NCI-H446 treated with DMSO at 0.1 percent for 48 hours (cell line): ENCODE measurements at regions not wholly inside any gene's neighbourhood (a gene's known extent, or its start where the extent isn't known, plus 50 kb on each side); places are given as distances from the start of the nearest gene placed in this dataset.

Experiments
- DNase-seq: peaks from one replicate; lab custom pipeline; 2025; lab: John Stamatoyannopoulos, UW

- no peak for DNase-seq
Observed at GRCh38 chr11:128190312-128190711, 397.0 kb downstream of the ETS1 start.

- no peak for DNase-seq
Observed at GRCh38 chr11:128189823-128190222, 397.5 kb downstream of the ETS1 start.

DNA sequence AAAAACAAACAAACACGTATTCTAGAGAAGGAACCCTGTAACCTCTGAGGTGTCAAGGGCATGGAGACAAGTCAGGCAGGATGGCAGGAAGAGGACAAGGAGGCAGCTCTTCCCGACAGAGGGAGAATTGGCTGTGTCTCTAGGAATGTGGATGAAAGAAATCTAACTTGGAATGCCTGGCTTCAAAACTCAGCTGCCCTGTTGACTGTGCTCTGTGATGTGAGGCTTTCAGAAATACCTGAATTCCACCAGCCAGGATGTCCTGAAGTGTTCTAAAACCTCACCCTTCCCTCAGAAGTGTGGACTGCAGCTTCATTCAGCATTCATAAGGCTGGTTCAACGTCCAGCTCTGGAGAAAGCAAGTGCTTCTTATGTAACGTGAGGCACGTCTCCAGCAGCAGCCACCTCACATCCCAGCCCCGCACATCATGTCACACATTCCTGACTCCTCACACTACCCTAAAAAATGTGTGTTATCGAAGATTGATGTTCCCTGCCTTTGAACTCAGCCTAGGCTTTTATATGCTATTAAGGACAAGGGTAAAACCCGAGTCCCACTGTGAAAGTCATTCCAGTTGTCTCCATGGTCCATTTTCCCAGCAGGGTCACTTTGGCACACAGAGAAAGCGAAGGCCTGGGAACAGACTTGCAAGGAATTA lies 398.9 kb downstream of the ETS1 start:
- no peak for DNase-seq

DNA sequence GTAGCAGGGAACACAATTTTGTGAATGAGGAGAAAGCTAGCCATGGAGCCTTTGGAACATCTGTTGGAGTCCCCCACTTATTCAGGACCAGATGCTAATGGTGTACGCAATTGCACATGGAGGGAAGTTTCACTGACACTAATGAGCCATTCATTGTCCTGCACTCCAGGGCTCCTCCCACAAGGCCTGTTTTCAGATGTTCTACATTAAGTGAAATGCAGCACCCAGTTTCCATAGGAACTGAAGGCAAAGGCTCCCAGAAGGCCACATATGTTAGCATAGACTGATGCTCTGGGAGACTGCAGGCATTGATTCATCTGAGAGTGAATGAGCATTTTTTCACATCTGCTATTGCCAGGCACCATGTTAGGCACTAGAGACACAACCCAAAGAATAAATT lies 399.5 kb downstream of the ETS1 start:
- no peak for DNase-seq

DNA sequence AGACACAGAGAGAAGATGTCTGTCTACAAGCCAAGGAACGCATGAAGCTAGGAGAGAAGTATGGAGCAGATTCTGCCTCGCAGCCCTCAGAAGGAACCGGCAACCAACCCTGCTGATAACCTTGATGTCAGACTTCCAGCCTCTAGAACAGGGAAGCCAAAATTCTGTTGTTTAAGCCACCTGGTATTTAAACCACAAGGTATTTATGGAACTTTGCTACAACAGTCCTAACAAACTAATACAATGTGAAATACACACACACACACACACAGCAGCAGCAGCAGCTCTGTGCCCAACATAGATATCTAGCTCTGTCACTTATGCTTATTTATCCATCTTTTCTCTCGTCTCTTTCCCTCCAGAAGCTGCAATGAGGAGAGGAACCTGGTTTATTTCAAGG lies 400.0 kb downstream of the ETS1 start:
- no peak for DNase-seq

- DNase-seq: no peak
Observed at GRCh38 chr11:128184981-128185380, 402.4 kb downstream of the ETS1 start.

GRCh38 chr11:128182844-128183243 lies 404.5 kb downstream of the ETS1 start:
- DNase-seq: no peak

DNA sequence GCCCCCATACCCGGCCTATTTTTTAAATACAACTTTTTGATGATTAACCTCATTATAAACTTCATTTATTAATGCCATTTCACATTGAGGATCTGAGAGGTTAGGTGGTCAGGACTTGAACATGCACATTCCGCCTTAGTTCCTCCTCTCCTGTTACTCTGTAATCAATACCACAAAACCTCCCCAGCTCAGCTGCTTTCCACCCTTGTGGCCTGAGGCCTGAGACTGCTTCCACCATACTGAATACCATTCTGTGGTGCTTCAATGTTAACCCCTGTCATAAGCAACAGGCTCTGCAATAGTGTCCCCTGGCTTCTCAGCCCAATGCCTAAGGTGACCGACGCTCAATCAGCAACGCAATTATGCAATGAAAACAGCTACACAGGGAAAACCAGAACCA lies 405.4 kb downstream of the ETS1 start:
- no peak for DNase-seq

DNA sequence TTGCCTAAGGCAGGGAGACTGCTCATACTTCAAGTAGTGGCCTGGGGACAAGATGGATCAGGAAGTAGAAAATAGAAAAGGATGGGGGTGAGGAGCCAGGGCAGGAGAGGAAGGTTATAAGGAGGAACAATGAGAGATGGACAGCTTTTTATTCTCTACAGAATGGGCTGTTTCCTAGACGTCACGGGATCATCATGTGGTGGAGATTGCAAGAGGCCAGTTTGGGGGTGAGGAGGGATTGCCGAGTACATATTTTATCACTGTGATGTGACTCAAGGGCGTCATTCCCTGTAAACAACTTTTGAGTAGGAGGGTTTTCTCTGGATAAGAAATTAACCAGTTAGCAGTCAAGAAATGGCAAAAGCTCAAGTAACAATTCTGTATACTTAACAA lies 406.3 kb downstream of the ETS1 start:
- DNase-seq: no peak

DNA sequence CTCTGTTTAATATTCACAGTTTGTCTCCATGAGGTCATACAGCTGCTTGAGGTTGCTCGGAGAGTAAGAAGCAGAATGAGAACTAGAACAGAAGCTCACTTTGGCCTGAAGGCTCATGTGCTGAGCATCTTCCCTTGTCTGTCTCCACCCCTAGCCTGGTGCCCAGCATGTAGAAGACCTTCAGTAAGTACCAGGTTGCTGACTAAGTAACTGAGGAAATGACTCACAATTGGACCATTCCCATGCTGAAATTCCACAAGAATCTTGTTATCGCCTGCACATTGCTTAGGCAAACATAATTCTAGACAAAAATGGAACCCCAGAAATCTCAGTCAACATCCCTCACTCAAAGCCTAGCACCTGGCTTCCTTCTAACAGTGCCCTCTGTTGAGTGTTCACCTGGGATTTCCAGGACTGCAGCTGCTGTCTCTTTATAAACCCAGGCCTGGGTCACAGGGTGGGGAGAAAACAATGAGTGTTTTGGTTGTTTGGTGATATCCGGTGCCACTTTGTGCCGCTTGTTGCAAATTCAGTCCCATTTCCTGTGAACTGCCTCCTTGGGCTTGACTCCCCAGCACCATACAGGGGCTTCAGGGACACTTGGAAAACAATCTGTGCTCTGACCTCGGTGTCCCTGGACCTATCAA lies 406.8 kb downstream of the ETS1 start:
- no peak for DNase-seq

DNA sequence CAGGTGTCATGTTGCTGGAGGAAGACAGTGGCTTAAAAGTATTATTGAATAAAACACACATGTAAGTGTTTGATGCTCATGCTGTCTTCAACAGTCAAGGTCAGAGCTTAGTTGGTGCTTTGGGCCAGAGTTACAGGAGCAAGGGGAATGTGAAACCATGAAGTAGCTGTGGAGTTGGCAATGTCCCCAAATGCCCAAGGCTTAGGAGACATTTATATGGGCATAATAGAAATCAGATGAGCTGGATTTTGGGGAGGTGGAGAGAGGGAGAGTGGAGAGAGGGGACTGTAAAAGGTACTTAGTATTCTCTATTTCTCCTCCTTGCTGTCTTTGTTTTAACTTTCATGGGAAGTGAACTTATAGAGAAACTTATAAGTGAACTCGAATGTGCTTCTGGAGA lies 407.8 kb downstream of the ETS1 start:
- DNase-seq: no peak

GRCh38 chr11:128179039-128179438 lies 408.3 kb downstream of the ETS1 start:
- DNase-seq: no peak

DNA sequence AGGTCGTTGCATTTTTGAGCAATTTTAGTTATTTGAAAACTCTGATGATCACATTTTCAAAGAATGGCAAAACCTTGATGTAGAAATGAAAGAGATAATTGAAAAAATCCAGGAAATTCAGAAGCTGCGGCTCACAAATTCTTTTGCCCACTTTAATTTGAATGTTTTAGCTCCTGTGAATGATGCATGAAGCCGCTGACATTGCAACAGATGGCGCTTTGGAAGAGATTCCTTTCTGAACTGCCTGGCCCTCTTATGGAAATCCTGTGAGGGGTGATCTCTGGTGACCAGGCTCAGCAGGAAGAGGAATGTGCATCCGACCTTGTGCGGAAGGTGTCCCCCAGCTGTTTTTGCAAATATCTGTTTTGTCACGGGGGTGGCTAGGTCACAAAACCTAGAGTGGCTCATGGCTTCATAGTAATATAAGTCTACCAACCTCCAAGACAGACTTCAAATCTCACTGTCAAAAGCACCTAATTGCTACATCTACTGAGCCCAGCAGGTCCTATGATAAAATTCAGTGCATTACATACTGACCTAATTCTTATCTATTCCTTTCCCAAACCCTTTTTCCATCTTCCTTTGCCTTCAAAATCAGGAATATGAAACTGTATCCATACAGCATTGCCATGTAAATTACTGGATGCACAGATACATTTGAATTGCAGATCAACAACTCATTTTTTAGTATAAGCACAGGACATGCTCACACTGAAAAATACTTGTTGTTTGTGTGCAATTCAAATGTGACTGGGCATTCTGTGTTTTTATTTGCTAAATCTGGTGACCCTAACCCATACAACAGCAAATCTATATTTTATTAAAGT lies 412.7 kb downstream of the ETS1 start:
- no peak for DNase-seq

GRCh38 chr11:128172046-128172878 lies 415.1 kb downstream of the ETS1 start:
- peak; percentile 22 for DNase-seq

GRCh38 chr11:128171506-128171905 lies 415.9 kb downstream of the ETS1 start:
- DNase-seq: no peak

GRCh38 chr11:128165572-128165971 lies 421.8 kb downstream of the ETS1 start:
- no peak for DNase-seq

DNA sequence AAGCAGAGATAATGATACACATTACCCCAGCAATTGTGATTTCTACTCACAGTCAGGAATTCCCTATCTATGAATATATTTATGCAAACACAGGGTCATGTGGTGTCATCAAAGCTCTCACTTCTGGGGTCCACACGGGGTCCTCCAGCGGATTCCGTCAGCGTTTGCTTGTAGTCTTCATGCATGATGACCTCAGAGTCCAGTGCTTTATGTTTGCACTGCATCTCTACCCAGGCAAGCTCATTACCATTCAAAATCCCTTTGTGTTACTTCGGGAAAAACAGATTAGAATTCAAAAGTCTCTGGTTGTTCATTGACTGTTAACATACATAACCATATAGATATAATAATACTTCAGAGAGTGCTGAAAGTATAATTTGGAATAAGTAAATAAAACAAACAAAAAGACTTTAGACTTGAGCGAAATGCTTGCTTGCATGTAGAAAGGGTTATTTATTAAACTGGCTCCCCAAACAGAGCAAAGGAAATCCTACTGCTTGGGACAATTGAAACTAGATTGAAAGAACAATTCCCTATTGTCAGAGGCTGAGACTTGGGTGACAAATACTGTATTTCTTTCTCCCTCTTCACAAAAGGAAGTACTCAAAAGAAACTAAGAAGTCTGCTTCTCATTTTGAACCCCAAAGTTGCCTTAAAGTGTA lies 423.1 kb downstream of the ETS1 start:
- DNase-seq: no peak

DNA sequence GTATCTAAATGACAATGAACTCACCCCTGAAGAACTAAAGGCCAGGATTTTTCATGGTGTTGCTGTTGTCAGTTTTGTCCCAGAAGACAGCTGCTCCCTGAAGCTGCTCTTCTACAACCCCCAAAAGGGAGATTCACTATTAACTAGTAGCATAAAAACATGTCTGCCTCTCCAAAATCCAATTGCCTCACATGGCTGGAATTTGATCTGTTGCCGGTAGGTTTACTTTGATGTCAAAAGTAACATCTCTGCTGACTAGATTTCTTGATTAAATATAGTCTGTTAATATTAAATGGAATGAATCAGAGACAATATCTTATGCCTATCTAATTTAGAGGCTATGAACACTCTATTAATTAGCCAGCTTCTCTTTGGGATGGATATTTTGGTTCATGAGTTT lies 425.4 kb downstream of the ETS1 start:
- no peak for DNase-seq

- DNase-seq: no peak
Observed at GRCh38 chr11:128161436-128161835, 425.9 kb downstream of the ETS1 start.

DNA sequence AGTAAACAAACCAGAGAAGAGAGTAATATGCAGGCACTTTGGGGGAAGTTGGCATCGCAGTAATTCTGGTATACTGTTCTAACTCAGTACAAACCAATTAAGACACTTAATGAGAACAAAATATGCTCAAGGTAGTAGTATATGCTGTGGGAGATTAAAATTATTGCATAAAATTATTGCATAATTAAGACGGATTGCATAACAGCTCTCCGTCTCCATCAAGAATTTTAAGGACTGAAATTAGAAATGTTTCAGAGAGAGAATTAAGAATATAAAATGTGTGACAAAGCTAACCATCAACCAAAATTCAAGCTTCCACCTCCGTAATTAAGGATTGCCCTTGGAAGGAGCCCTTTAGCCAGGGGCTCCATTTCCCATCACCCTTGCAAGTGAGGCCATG lies 428.5 kb downstream of the ETS1 start:
- DNase-seq: no peak

GRCh38 chr11:128157423-128158298 lies 429.7 kb downstream of the ETS1 start:
- peak; percentile 40 for DNase-seq
